Cardiac muscle cell (in vitro differentiated cells and primary cell): ENCODE measurements at regions not wholly inside any gene's neighbourhood (a gene's known extent, or its start where the extent isn't known, plus 50 kb on each side); places are given as distances from the start of the nearest gene placed in this dataset.
"Not testable (repeated sequence)": the region's sequence is repeated elsewhere in the genome, so short reads cannot be mapped to it uniquely, and the experiment has no call there.

Experiments
- DNase-seq, 2 donors: peaks; one replicate each; pipeline versions ENCODE4 v3.0.0 to v3.0.0-alpha.2; 2010 to 2017; ENCODE audit warnings: low read depth in 1 of 2, low spot score in 1 of 2
- H3K27ac ChIP-seq: fragments of 200-600 bp; sonication (generic); 2 replicates; pipeline ENCODE4 v1.5.1; 2016
- H3K27me3 ChIP-seq: fragments of 200-600 bp; sonication (generic); 2 replicates; pipeline ENCODE4 v1.6.0; 2016; ENCODE audit warnings: control low read depth
- H3K36me3 ChIP-seq: fragments of 200-600 bp; sonication (generic); 2 replicates; pipeline ENCODE4 v1.5.1; 2016; ENCODE audit warnings: control low read depth
- H3K4me1 ChIP-seq: fragments of 200-600 bp; sonication (generic); 2 replicates; pipeline ENCODE4 v1.8.1; 2017; ENCODE audit warnings: low read depth, mild to moderate bottlenecking, mixed run types
- H3K4me3 ChIP-seq: fragments of 200-600 bp; sonication (generic); 2 replicates; pipeline ENCODE4 v1.5.1; 2016; ENCODE audit warnings: mild to moderate bottlenecking
- H3K9me3 ChIP-seq: fragments of 200-600 bp; sonication (generic); 2 replicates; pipeline ENCODE4 v1.5.1; 2017; ENCODE audit warnings: low read depth, mild to moderate bottlenecking, control low read depth
- CTCF ChIP-seq: IDR thresholded peaks from 2 replicates; pipeline ENCODE4 v1.5.1; 2012; ENCODE audit warnings: low read depth, mild to moderate bottlenecking, low read length

GRCh38 chr6:21935142-21935541 is 341.6 kb downstream of the SOX4 start:
- no peaks in the 10 kb centered on the region for H3K4me1 ChIP-seq
- no peaks in the 10 kb centered on the region for H3K27me3 ChIP-seq
- H3K36me3 ChIP-seq: no peaks in the 10 kb centered on the region
- no peak overlapping the region for H3K27ac ChIP-seq
- H3K4me3 ChIP-seq: no peak overlapping the region
- TF ChIP-seq CTCF: no peak
- no peak for DNase-seq
- H3K9me3 ChIP-seq: no peaks in the 10 kb centered on the region

- H3K9me3 ChIP-seq: no peaks in the 10 kb centered on the region
- H3K27ac ChIP-seq: no peak overlapping the region
- H3K36me3 ChIP-seq: no peaks in the 10 kb centered on the region
- H3K4me3 ChIP-seq: no peak overlapping the region
- H3K4me1 ChIP-seq: no peaks in the 10 kb centered on the region
- DNase-seq: peak; percentile 44 to 63
- peak; percentile 57 for TF ChIP-seq CTCF
- no peaks in the 10 kb centered on the region for H3K27me3 ChIP-seq
Observed at GRCh38 chr6:21935561-21936028, 342.0 kb downstream of the SOX4 start.

DNA sequence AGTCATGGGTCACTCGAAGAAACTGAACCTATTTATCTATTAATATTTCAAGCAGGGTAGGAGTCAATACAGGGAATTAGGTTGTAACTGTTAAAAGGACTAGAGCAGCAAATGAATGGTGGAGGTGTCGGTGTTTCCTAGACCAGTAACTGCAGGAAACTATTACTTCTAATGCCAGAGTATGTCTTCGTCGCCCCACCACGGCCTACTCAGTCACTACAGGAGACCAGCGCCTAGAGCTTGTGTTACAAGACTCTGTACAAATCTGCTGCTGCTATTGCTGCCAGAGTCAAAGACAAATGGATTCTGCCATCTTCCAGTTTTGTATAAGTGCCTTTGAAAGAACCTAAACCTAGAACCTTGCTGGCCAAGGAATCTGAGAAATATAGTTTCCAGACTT is 343.9 kb downstream of the SOX4 start:
- no peak overlapping the region for H3K4me3 ChIP-seq
- no peaks in the 10 kb centered on the region for H3K9me3 ChIP-seq
- TF ChIP-seq CTCF: no peak
- DNase-seq: peak in 1 of 2 donors; percentile 36
- H3K27me3 ChIP-seq: no peaks in the 10 kb centered on the region
- H3K27ac ChIP-seq: no peak overlapping the region
- H3K4me1 ChIP-seq: no peaks in the 10 kb centered on the region
- no peaks in the 10 kb centered on the region for H3K36me3 ChIP-seq

- H3K27me3 ChIP-seq: not testable (repeated sequence)
- peak in 1 of 2 donors; percentile 46 for DNase-seq
Observed at GRCh38 chr6:21939066-21939465, 345.5 kb downstream of the SOX4 start.

DNA sequence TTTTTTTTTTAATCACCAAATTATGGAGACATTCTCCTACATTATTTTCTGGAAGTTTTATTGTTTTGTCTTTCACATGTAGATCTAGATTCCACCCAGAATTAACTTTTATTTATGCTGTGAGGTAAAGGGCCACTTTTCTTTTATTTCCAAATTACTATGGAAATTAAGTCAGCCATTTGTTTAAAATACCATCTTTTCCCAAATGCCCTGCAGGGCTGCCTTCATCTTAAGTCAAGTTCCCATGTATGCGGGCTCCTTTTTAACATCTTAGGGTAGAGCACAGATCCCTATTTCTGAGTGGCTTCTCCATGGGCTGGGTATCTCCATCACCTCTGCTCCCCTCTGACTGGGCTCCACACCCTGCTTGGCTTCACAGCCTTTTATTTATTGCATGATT is 348.4 kb downstream of the SOX4 start:
- H3K36me3 ChIP-seq: no peaks in the 10 kb centered on the region
- no peak overlapping the region for H3K4me3 ChIP-seq
- no peaks in the 10 kb centered on the region for H3K9me3 ChIP-seq
- no peak overlapping the region for H3K27ac ChIP-seq
- TF ChIP-seq CTCF: no peak
- H3K27me3 ChIP-seq: no peaks in the 10 kb centered on the region
- no peak for DNase-seq
- peaks cover 4% of the 10 kb centered on the region for H3K4me1 ChIP-seq

More at GRCh38 chr6:21939066-21939465, 345.5 kb downstream of the SOX4 start:
- not testable (repeated sequence) for H3K27ac ChIP-seq, H3K4me3 ChIP-seq, H3K4me1 ChIP-seq, H3K9me3 ChIP-seq, H3K36me3 ChIP-seq

DNA sequence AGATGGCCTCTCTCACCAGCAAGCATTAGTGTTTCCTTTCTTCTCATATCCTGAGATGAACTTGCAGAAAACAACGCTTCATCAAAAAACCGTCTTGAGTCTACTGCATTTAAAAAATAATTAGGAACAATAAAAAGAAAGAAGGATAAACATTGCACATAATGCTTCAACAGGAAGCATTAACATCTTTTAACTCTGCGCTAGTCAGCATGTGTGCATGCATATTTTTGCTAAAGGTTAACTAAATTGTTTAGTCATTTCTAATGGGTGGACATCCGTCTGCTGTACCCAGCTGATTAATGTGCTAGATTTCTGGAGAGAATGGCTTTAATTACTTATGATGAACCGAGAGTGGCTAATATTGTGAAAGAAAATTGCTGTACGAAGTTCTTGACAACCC is 349.3 kb downstream of the SOX4 start:
- H3K36me3 ChIP-seq: no peaks in the 10 kb centered on the region
- no peak for DNase-seq
- peaks cover 7% of the 10 kb centered on the region for H3K4me1 ChIP-seq
- no peak overlapping the region for H3K27ac ChIP-seq
- no peak for TF ChIP-seq CTCF
- H3K27me3 ChIP-seq: no peaks in the 10 kb centered on the region
- no peaks in the 10 kb centered on the region for H3K9me3 ChIP-seq
- H3K4me3 ChIP-seq: no peak overlapping the region
